ENCODE measurements at regions not wholly inside any gene's neighbourhood (a gene's known extent, or its start where the extent isn't known, plus 50 kb on each side); places are given as distances from the start of the nearest gene placed in this dataset.

- no peak for DNase-seq (ENCODE audit: low read depth)
These were observed 427.4 kb upstream of the JARID2 start for GRCh38 chr6:14818422-14818884.

DNA sequence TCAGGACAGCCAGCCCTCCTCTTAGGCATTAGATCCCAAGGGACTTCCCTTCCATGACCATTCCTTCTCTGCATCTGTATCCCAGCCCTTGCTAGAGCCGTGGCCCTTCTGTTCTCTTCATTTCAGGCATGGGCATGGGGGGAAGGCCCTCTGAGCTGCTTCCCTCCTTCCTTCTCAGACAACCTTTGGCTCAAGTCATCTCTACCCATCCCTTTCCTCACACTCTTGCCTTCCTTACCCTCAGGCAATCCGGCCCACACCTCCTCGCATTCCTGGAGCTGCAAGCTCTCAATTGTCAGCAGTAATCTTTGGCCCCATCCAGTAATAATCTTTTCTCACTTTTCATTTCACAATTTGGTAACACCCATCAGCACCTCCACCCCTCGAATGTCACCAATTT is 426.9 kb upstream of the JARID2 start:
- DNase-seq (ENCODE audit: low read depth): no peak

- DNase-seq (ENCODE audit: low read depth): no peak
These were observed 425.9 kb upstream of the JARID2 start for GRCh38 chr6:14819840-14820420.

DNA sequence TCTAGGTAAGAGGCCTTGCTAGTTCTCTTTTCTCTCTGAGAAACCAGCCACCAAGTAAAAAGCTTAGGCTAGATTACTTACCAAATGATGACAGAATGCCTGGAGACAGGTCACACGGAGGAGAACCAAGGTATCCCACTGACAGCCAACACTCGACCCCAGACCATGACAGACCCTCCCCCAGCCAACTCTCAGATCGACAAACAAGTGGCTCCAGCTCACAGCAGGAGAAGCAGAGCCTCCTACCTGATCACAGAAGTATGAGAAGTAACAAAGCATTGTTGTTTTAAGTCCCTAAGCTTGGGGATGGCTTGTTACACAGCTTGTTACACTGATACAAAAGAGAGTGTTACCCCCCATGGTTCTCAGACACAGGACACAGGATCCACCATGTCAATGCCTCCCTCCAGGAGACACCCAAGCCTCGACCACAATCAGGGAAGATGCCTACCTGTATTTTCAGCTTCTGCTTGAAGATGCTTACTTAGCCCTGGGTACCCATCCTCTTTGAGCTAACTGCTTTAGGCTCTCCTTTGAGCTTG is 423.8 kb upstream of the JARID2 start:
- DNase-seq (ENCODE audit: low read depth): no peak

GRCh38 chr6:14822679-14823078 is 423.2 kb upstream of the JARID2 start:
- no peak for DNase-seq (ENCODE audit: low read depth)

DNA sequence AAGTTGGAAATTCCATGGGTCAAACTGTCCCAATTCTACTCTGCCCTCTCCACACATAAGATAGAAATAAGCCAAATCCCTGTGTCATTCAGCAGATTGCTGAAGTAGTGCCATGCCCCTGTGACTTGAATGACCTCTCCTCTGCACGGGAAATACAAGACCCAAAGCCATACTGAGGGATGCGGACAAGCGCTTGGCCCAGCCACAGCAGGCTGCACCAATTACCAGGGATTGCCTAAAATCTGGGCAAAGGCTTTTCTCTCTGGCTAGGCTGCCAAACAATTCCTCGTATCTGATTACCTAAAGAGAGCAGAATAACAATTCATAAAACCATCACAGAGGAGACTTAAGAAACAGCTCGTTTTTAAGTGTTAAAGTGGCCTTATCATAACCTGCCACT is 421.8 kb upstream of the JARID2 start:
- DNase-seq (ENCODE audit: low read depth): no peak

- no peak for DNase-seq (ENCODE audit: low read depth)
These were observed 421.2 kb upstream of the JARID2 start for GRCh38 chr6:14824484-14825275.

- no peak for DNase-seq (ENCODE audit: low read depth)
These were observed 419.4 kb upstream of the JARID2 start for GRCh38 chr6:14826456-14826855.

GRCh38 chr6:14827354-14827753 is 418.5 kb upstream of the JARID2 start:
- no peak for DNase-seq (ENCODE audit: low read depth)

DNA sequence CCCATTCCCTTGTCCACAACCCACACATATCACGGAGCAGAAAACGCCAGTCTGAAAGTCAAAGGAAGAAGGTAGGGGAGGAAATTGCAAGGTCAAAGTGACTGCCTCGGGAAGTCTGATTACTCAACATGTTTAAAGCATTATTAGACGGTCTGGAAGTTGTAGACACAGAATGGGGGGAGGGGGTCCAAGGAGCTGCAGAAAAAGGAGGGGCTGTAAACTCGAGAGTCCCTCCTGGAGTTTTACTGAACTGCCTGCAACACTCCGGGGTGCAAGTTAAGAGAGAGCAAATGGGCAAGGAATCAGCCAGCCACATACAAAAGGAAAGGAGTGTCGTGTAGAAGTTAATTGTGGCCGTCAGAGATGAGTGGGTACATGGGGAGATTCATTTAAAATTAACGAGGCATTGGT is 417.7 kb upstream of the JARID2 start:
- DNase-seq (ENCODE audit: low read depth): no peak

- no peak for DNase-seq (ENCODE audit: low read depth)
These were observed 414.8 kb upstream of the JARID2 start for GRCh38 chr6:14831070-14831469.

GRCh38 chr6:14831937-14832336 is 413.9 kb upstream of the JARID2 start:
- no peak for DNase-seq (ENCODE audit: low read depth)

- DNase-seq (ENCODE audit: low read depth): no peak
These were observed 413.4 kb upstream of the JARID2 start for GRCh38 chr6:14832427-14832826.

DNA sequence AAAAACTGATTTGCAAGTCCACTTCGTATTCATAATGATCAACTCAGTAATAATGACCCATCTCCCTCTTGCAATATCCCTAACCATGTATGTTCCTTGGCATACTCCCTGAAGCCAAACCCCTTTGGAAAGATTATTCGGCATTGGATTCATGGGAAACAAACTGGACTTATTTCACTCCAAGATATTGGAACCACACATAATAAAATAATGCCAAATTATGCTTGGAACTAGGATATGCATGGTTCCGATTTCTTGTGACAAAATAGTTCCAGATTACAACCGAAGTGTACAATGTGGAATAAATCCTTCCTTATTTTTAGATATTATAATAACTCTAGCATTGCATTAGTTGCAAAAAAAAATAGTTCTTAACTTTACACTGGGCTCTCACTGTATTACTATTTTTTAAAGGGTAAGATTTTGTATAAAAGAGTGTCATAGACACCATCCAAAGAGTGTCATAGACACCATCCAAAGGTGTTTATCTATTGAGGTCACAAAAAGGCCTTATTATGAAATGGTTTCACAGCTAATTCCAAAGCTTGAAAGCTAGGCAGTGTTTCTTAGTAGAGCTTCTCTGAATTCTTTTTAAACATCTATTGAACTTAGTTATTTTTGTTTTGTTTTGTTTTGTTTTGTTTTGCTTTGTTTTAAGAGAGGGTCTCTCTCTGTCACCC is 410.9 kb upstream of the JARID2 start:
- DNase-seq (ENCODE audit: low read depth): no peak

GRCh38 chr6:14837435-14837834 is 408.4 kb upstream of the JARID2 start:
- no peak for DNase-seq (ENCODE audit: low read depth)

DNA sequence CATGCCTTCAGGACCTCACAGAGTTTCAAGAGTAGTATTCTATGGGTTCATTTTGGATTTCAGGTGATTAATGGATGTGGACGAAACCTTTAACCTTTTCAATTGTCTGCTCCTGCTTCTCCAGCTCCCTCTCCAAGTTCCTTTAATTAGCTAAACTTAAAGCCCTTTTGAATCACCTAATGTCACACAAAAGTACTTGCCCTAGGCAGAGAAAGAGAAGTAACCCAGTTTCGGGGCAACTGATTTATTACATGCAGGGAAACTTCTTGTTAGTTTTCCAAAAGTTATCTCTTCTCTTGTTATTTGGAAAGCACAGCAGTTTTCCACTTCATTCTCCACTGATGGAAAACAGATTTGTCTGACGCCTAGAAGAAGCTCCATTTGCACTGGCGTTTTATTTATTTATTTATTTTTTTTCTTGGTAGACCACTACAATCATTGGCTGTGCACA is 407.7 kb upstream of the JARID2 start:
- DNase-seq (ENCODE audit: low read depth): no peak

DNA sequence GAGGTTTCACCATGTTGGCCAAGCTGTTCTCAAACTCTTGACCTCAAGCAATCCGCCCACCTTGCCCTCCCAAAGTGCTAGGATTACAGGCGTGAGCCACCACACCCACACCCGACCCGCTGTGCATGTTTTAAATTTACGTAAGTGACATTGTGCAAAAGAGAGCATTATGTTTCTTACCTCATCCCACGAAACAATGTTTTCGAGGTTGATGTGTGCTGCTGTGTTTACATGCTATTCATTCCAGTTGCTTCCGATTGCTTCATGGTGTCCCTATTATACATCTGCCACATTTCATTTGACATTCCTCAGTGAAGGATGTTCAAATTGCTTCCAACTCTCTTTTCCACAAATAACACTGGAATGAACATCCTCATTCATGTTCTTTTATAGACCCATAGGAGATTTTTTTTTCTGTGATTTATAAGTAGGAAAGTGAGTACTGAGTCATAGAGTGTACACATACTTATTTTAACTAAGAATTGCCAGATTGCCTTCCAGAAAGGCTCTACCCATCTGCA is 403.9 kb upstream of the JARID2 start:
- DNase-seq (ENCODE audit: low read depth): peak; percentile 100

DNA sequence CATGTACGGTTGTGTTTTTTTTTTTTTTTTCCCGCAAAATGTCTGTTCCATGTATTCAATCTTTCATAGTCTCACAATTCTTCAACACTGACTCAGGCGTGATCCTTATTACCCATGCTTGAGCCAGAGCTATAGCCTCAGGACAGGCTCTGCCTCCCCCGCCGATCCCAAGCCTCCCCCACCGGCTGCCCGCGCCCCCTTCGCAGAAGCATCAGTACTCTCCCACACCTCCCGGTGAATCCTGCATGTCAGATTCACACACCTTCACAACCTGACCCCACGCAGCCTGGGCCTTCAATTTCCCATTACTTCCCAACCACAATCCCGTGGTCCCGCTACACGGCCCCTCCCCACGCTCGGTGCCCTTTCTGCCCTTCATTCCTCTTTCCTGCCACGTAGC is 401.5 kb upstream of the JARID2 start:
- no peak for DNase-seq (ENCODE audit: low read depth)

- DNase-seq (ENCODE audit: low read depth): peak; percentile 44
These were observed 397.9 kb upstream of the JARID2 start for GRCh38 chr6:14848019-14848418.

DNA sequence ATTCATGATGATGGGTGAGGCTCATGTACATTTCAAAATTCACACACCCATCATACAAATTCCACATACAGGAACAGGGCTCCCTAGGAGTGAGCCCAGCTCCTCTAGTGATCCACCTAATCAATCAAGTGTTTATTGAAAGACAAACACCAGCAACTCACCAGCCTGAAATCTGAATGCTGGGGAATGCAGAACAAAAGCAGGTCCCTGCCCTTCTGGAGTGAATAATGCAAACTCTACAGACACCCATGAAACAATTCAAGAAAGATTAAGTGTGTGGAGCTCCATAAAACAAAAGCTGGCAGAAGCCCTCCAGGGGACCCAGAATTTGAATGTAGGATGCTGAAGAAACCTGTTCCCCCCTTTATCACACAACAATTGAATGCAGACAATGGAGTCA is 396.7 kb upstream of the JARID2 start:
- DNase-seq (ENCODE audit: low read depth): no peak

DNA sequence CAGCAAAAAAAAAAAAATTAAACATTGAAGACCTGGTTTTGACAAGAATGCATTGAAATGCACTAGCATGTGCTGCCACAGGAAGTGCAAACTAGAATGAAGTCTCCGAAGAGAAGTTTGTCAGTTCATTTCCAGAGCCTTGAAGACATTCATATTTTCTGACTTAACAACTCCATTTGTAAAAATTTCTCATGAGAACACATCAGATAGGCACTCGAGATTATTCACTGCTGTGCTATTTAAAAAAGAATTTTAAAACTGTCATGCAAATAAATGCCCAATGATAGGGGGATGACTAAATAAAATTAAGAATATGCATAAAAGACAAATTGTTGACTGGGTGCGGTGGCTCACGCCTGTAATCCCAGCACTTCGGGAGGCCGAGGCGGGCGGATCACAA is 394.6 kb upstream of the JARID2 start:
- DNase-seq (ENCODE audit: low read depth): no peak

DNA sequence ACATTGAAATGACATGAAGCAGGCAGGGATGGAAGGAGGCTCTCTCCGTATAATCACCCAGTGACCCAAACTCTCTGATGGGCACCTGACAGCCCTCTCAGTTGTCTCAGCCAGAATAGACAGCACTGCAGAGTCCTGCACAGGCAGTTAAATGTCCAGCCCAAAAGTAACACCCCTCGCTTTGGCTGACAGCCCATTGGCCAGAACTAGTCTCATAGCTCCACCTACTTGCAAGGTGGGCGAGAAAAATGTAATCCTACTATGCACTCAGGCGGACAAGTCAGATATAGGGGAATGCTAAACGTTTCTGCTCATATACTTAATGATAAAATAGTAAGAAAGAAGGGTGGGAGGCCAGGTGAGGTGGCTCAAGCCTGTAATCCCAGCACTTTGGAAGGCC is 393.5 kb upstream of the JARID2 start:
- no peak for DNase-seq (ENCODE audit: low read depth)

DNA sequence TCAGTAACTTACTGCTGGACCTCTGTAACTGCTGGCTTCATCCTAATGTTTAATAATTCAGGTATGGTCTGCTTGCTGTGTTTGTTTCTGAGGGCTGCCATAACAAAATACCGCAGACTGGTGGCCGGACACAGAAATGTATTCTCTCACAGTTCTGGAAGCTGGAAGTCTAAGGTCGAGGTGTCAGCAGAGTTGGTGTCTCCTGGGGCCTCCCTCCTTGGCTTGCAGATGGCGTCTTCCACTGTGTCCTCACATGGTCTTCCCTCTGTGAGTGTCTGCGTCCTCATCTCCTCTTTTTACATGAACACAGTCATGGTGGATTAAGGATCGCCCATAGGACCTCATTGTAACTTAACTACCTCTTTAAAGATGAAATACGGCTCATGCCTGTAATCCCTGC is 389.7 kb upstream of the JARID2 start:
- DNase-seq (ENCODE audit: low read depth): no peak

All from GM04503 (cell line).